ENCODE measurements at regions not wholly inside any gene's neighbourhood (a gene's known extent, or its start where the extent isn't known, plus 50 kb on each side); places are given as distances from the start of the nearest gene placed in this dataset.

DNA sequence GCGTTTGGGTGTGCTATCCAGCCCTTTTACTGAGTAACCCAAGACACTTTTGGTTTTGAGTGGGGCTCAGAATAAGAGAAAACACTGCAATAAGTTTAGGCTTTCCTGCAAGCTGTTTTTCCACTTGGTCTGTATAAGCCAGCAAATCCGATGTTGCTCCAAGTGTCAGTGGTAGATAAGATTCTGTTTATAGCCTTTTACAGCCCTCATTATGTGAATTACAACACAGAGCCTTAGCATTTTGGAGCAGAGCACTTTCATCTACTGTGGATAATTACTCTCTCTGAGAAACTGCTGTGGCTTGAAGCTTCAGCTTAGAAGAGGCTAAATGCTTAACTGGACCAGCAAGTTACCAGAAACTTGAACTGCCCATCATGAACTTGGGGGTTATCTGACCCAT is 601.1 kb downstream of the JRKL start:
- H2AFZ ChIP-seq (ENCODE audit: insufficient read depth, low read depth, low read length, poor library complexity, severe bottlenecking) = no peak overlapping the region
- Mint-ChIP-seq H3K9me3 (peaks cover 0 to 10% (median 5%) of the 10 kb centered on the region in 7 donors), H3K36me3 (no peaks in the 10 kb centered on the region), H3K27ac (no peak overlapping the region), H3K4me3 (no peak overlapping the region), H3K27me3 (ENCODE audit: low read depth in 3 of 3) (peaks cover 0 to 3% (median 0%) of the 10 kb centered on the region in 3 donors), H3K4me1 (no peaks in the 10 kb centered on the region)
- H3K27ac ChIP-seq (ENCODE audit: low read depth in 1 of 2, low read length in 2 of 2) = no peak overlapping the region
- no peak overlapping the region for H3K4me3 ChIP-seq (replicated peaks in 1 of 3; ENCODE audit: low read depth in 2 of 3, low read length in 3 of 3)
- 100% methylated on average over 1 of the region's 2 CpGs for WGBS (ENCODE audit: insufficient coverage)
- H3K4me2 ChIP-seq (replicated peaks; ENCODE audit: extremely low read depth, low read length, poor library complexity, severe bottlenecking) = no peak overlapping the region
- no peaks in the 10 kb centered on the region for H4K20me1 ChIP-seq (ENCODE audit: insufficient read depth, low read length)
- H3K9ac ChIP-seq (ENCODE audit: insufficient read depth, low read length, poor library complexity, severe bottlenecking) = no peak overlapping the region
- no peaks in the 10 kb centered on the region for H3K36me3 ChIP-seq (replicated peaks in 1 of 2; ENCODE audit: control insufficient read depth in 1 of 2, insufficient read depth in 2 of 2, low read length in 2 of 2)
- no peaks in the 10 kb centered on the region for H3K79me2 ChIP-seq (ENCODE audit: insufficient read depth, low read length)
- DNase-seq = no peak
- no peaks in the 10 kb centered on the region for H3K4me1 ChIP-seq (ENCODE audit: control insufficient read depth in 1 of 2, insufficient read depth in 2 of 2, low read length in 2 of 2)
- H3K9me3 ChIP-seq (replicated peaks in 1 of 2; ENCODE audit: control insufficient read depth in 1 of 2, insufficient read depth in 1 of 2, low read length in 2 of 2) = peaks cover 0 to 10% of the 10 kb centered on the region in 2 donors
- intact Hi-C loops (cut with micrococcal nuclease) = no loop called here
- H3K27me3 ChIP-seq (ENCODE audit: control insufficient read depth in 2 of 2, insufficient read depth in 2 of 2, low read length in 2 of 2) = no peaks in the 10 kb centered on the region
- TF ChIP-seq, protein P1, sequence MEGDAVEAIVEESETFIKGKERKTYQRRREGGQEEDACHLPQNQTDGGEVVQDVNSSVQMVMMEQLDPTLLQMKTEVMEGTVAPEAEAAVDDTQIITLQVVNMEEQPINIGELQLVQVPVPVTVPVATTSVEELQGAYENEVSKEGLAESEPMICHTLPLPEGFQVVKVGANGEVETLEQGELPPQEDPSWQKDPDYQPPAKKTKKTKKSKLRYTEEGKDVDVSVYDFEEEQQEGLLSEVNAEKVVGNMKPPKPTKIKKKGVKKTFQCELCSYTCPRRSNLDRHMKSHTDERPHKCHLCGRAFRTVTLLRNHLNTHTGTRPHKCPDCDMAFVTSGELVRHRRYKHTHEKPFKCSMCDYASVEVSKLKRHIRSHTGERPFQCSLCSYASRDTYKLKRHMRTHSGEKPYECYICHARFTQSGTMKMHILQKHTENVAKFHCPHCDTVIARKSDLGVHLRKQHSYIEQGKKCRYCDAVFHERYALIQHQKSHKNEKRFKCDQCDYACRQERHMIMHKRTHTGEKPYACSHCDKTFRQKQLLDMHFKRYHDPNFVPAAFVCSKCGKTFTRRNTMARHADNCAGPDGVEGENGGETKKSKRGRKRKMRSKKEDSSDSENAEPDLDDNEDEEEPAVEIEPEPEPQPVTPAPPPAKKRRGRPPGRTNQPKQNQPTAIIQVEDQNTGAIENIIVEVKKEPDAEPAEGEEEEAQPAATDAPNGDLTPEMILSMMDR (IDR thresholded peaks at IDR 0.05) = no peak

DNA sequence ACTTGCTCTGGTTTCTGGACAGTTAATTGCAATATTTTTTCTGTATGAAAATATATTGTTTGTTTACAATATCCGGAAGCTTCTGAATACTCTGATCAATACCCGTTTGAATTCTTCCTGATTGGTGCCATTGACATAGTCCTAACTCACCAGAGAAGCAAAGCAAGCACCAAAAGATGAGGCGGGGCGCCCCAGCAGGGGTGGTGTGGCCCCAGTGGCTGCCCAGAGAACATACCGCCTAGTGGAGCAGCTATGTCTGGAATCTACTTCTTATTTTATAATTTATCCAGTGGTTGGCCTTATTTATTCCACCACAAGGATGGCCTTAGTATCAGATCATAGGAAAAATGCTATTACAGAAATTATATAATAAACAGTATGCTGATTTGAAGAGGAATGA is 610.7 kb downstream of the JRKL start:
- Mint-ChIP-seq H3K36me3 (no peaks in the 10 kb centered on the region), H3K27ac (no peak overlapping the region), H3K4me1 (no peaks in the 10 kb centered on the region), H3K4me3 (no peak overlapping the region), H3K27me3 (ENCODE audit: low read depth in 3 of 3) (no peaks in the 10 kb centered on the region), H3K9me3 (peaks cover 0 to 6% (median 0%) of the 10 kb centered on the region in 7 donors)
- 60% methylated on average over 1 of the region's 5 CpGs for WGBS (ENCODE audit: insufficient coverage)
- H3K9me3 ChIP-seq (replicated peaks in 1 of 2; ENCODE audit: control insufficient read depth in 1 of 2, insufficient read depth in 1 of 2, low read length in 2 of 2) = peaks cover 0 to 2% of the 10 kb centered on the region in 2 donors
- DNase-seq = no peak
- no peak overlapping the region for H2AFZ ChIP-seq (ENCODE audit: insufficient read depth, low read depth, low read length, poor library complexity, severe bottlenecking)
- H3K4me2 ChIP-seq (replicated peaks; ENCODE audit: extremely low read depth, low read length, poor library complexity, severe bottlenecking) = no peak overlapping the region
- H3K27me3 ChIP-seq (ENCODE audit: control insufficient read depth in 2 of 2, insufficient read depth in 2 of 2, low read length in 2 of 2) = no peaks in the 10 kb centered on the region
- H3K9ac ChIP-seq (ENCODE audit: insufficient read depth, low read length, poor library complexity, severe bottlenecking) = no peak overlapping the region
- intact Hi-C loops (cut with micrococcal nuclease) = no loop called here
- H3K4me1 ChIP-seq (ENCODE audit: control insufficient read depth in 1 of 2, insufficient read depth in 2 of 2, low read length in 2 of 2) = no peaks in the 10 kb centered on the region
- H3K79me2 ChIP-seq (ENCODE audit: insufficient read depth, low read length) = no peaks in the 10 kb centered on the region
- no peak overlapping the region for H3K4me3 ChIP-seq (replicated peaks in 1 of 3; ENCODE audit: low read depth in 2 of 3, low read length in 3 of 3)
- no peaks in the 10 kb centered on the region for H3K36me3 ChIP-seq (replicated peaks in 1 of 2; ENCODE audit: control insufficient read depth in 1 of 2, insufficient read depth in 2 of 2, low read length in 2 of 2)
- H3K27ac ChIP-seq (ENCODE audit: low read depth in 1 of 2, low read length in 2 of 2) = no peak overlapping the region
- TF ChIP-seq, protein P1 (IDR thresholded peaks at IDR 0.05) = no peak
- no peaks in the 10 kb centered on the region for H4K20me1 ChIP-seq (ENCODE audit: insufficient read depth, low read length)

All from CD14-positive monocyte (primary cell).